ENCODE measurements at regions not wholly inside any gene's neighbourhood (a gene's known extent, or its start where the extent isn't known, plus 50 kb on each side); places are given as distances from the start of the nearest gene placed in this dataset.

DNA sequence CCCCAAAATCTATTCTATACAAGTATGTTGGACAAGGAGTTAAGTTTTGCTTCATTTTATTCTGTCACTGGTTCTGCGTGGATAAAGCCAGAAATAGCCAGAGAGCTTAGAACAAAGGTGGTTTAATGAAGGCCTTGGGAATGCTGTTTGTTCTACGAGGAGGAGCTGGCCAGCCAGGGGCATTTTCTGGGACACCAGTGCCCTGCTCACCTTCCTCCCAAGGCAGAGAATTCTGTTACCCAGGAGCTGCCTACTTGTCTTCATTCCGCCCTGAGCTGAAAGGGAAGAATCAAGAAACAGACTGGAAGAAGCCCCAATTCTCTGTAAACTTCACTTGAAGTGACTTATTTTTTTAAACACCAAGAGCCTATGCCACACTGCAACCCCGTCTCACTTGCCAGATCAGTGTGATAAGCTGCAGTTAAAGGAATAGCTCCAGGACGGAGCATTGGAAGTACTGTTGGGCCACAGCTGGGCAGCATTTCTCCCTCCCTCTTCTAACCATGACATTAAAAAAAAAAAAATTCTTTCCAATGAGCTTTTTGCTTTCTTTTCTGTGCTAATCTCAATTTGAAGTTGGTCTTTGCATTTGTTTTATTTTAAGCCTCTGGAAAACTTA, 149.8 kb upstream of the DYNLRB2 start:
- TF ChIP-seq, protein P1, sequence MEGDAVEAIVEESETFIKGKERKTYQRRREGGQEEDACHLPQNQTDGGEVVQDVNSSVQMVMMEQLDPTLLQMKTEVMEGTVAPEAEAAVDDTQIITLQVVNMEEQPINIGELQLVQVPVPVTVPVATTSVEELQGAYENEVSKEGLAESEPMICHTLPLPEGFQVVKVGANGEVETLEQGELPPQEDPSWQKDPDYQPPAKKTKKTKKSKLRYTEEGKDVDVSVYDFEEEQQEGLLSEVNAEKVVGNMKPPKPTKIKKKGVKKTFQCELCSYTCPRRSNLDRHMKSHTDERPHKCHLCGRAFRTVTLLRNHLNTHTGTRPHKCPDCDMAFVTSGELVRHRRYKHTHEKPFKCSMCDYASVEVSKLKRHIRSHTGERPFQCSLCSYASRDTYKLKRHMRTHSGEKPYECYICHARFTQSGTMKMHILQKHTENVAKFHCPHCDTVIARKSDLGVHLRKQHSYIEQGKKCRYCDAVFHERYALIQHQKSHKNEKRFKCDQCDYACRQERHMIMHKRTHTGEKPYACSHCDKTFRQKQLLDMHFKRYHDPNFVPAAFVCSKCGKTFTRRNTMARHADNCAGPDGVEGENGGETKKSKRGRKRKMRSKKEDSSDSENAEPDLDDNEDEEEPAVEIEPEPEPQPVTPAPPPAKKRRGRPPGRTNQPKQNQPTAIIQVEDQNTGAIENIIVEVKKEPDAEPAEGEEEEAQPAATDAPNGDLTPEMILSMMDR (IDR thresholded peaks at IDR 0.05), result no peak
- TF ChIP-seq POLR2A (IDR thresholded peaks at IDR 0.05), result no peak
